ENCODE measurements at regions not wholly inside any gene's neighbourhood (a gene's known extent, or its start where the extent isn't known, plus 50 kb on each side); places are given as distances from the start of the nearest gene placed in this dataset.

GRCh38 chr1:101406271-101406670 lies 169.5 kb downstream of the S1PR1 start:
- H3K4me3 ChIP-seq (ENCODE audit: low read depth, low read length), result no peak overlapping the region
- CTCF ChIA-PET, result no interaction called here
- POLR2A ChIA-PET, result no interaction called here
- H3K27me3 ChIP-seq (ENCODE audit: control insufficient read depth, insufficient read depth, low read length), result no peaks in the 10 kb centered on the region
- DNase-seq (ENCODE audit: low read depth), result no peak
- TF ChIP-seq CTCF (IDR thresholded peaks at IDR 0.05; ENCODE audit: insufficient read depth, low read depth, low read length), result no peak
- H3K36me3 ChIP-seq (ENCODE audit: control insufficient read depth, insufficient read depth, low read length), result no peaks in the 10 kb centered on the region

GRCh38 chr1:101406681-101407080 lies 169.9 kb downstream of the S1PR1 start:
- Histone ChIP-seq H3K36me3 (ENCODE audit: control insufficient read depth, insufficient read depth, low read length) (no peaks in the 10 kb centered on the region), H3K4me3 (ENCODE audit: low read depth, low read length) (no peak overlapping the region), H3K27me3 (ENCODE audit: control insufficient read depth, insufficient read depth, low read length) (no peaks in the 10 kb centered on the region)
- ChIA-PET POLR2A (no interaction called here), CTCF (no interaction called here)
- no peak for TF ChIP-seq CTCF (IDR thresholded peaks at IDR 0.05; ENCODE audit: insufficient read depth, low read depth, low read length)
- DNase-seq (ENCODE audit: low read depth), result no peak

- CTCF ChIA-PET, result no interaction called here
- Histone ChIP-seq H3K4me3 (ENCODE audit: low read depth, low read length) (no peak overlapping the region), H3K27me3 (ENCODE audit: control insufficient read depth, insufficient read depth, low read length) (no peaks in the 10 kb centered on the region), H3K36me3 (ENCODE audit: control insufficient read depth, insufficient read depth, low read length) (no peaks in the 10 kb centered on the region)
- DNase-seq (ENCODE audit: low read depth), result no peak
- no peak for TF ChIP-seq CTCF (IDR thresholded peaks at IDR 0.05; ENCODE audit: insufficient read depth, low read depth, low read length)
- POLR2A ChIA-PET, result no interaction called here
Observed at GRCh38 chr1:101407505-101408211, 170.8 kb downstream of the S1PR1 start.

GRCh38 chr1:101408212-101409042 lies 171.6 kb downstream of the S1PR1 start:
- no peak for TF ChIP-seq CTCF (IDR thresholded peaks at IDR 0.05; ENCODE audit: insufficient read depth, low read depth, low read length)
- H3K27me3 ChIP-seq (ENCODE audit: control insufficient read depth, insufficient read depth, low read length), result no peaks in the 10 kb centered on the region
- no peak for DNase-seq (ENCODE audit: low read depth)
- ChIA-PET CTCF (interaction anchor here (0.6 to 1.1 kb wide), 2 partner anchors 9 to 33 kb away, joined by 3 read pairs; no protein-coding TSS in a partner anchor), POLR2A (no interaction called here)
- H3K36me3 ChIP-seq (ENCODE audit: control insufficient read depth, insufficient read depth, low read length), result no peaks in the 10 kb centered on the region
- H3K4me3 ChIP-seq (ENCODE audit: low read depth, low read length), result no peak overlapping the region

GRCh38 chr1:101409102-101409501 lies 172.3 kb downstream of the S1PR1 start:
- Histone ChIP-seq H3K4me3 (ENCODE audit: low read depth, low read length) (no peak overlapping the region), H3K27me3 (ENCODE audit: control insufficient read depth, insufficient read depth, low read length) (no peaks in the 10 kb centered on the region), H3K36me3 (ENCODE audit: control insufficient read depth, insufficient read depth, low read length) (no peaks in the 10 kb centered on the region)
- TF ChIP-seq CTCF (IDR thresholded peaks at IDR 0.05; ENCODE audit: insufficient read depth, low read depth, low read length), result no peak
- POLR2A ChIA-PET, result no interaction called here
- no peak for DNase-seq (ENCODE audit: low read depth)
- CTCF ChIA-PET, result interaction anchor here (1.1 kb wide), 1 partner anchor 10 kb away, joined by 3 read pairs; no protein-coding TSS in a partner anchor
